OCI-M2 (cell line): ENCODE measurements at regions not wholly inside any gene's neighbourhood (a gene's known extent, or its start where the extent isn't known, plus 50 kb on each side); places are given as distances from the start of the nearest gene placed in this dataset.

Experiments used
- DNase-seq: peaks from one replicate; lab custom pipeline; 2025; ENCODE audit not compliant: unreplicated experiment; lab: John Stamatoyannopoulos, UW

- no peak for DNase-seq
Measured at GRCh38 chr2:12333293-12333692, 383.4 kb upstream of the TRIB2 start.

GRCh38 chr2:12334412-12334966, 382.2 kb upstream of the TRIB2 start:
- no peak for DNase-seq

GRCh38 chr2:12335131-12335530, 381.6 kb upstream of the TRIB2 start:
- no peak for DNase-seq

GRCh38 chr2:12335995-12336394, 380.7 kb upstream of the TRIB2 start:
- no peak for DNase-seq

- DNase-seq: no peak
Measured at GRCh38 chr2:12338946-12339697, 377.6 kb upstream of the TRIB2 start.

- no peak for DNase-seq
Measured at GRCh38 chr2:12340164-12340563, 376.6 kb upstream of the TRIB2 start.

GRCh38 chr2:12341215-12341614, 375.5 kb upstream of the TRIB2 start:
- DNase-seq: no peak

- no peak for DNase-seq
Measured at GRCh38 chr2:12341920-12342319, 374.8 kb upstream of the TRIB2 start.

- no peak for DNase-seq
Measured at GRCh38 chr2:12343141-12343540, 373.6 kb upstream of the TRIB2 start.

- DNase-seq: no peak
Measured at GRCh38 chr2:12347066-12347493, 369.7 kb upstream of the TRIB2 start.

GRCh38 chr2:12348216-12348615, 368.5 kb upstream of the TRIB2 start:
- DNase-seq: no peak

- DNase-seq: no peak
Measured at GRCh38 chr2:12350821-12351220, 365.9 kb upstream of the TRIB2 start.

GRCh38 chr2:12352889-12353288, 363.8 kb upstream of the TRIB2 start:
- no peak for DNase-seq

- no peak for DNase-seq
Measured at GRCh38 chr2:12361506-12361905, 355.2 kb upstream of the TRIB2 start.

GRCh38 chr2:12363138-12363537, 353.6 kb upstream of the TRIB2 start:
- DNase-seq: no peak

GRCh38 chr2:12363569-12363968, 353.2 kb upstream of the TRIB2 start:
- no peak for DNase-seq

- no peak for DNase-seq
Measured at GRCh38 chr2:12369566-12369965, 347.2 kb upstream of the TRIB2 start.

GRCh38 chr2:12376025-12376424, 340.7 kb upstream of the TRIB2 start:
- no peak for DNase-seq

- no peak for DNase-seq
Measured at GRCh38 chr2:12379143-12379542, 337.6 kb upstream of the TRIB2 start.

GRCh38 chr2:12381543-12382325, 335.0 kb upstream of the TRIB2 start:
- DNase-seq: no peak

- no peak for DNase-seq
Measured at GRCh38 chr2:12382366-12382765, 334.4 kb upstream of the TRIB2 start.
